GM19438 (cell line): ENCODE measurements at regions not wholly inside any gene's neighbourhood (a gene's known extent, or its start where the extent isn't known, plus 50 kb on each side); places are given as distances from the start of the nearest gene placed in this dataset.
"Not testable (repeated sequence)": the region's sequence is repeated elsewhere in the genome, so short reads cannot be mapped to it uniquely, and the experiment has no call there.

Source experiments
- ATAC-seq: cut with Tn5 transposase; IDR thresholded peaks from one replicate; pipeline ENCODE4 v1.9.1; 2021; ENCODE audit warnings: low read depth; ENCODE audit not compliant: unreplicated experiment

- not testable (repeated sequence) for ATAC-seq
Measured at GRCh38 chr15:22358932-22359331, 99.8 kb upstream of the GOLGA6L22 start.

- ATAC-seq, result peak; percentile 82
Measured at GRCh38 chr15:22359587-22359986, 99.1 kb upstream of the GOLGA6L22 start.

- not testable (repeated sequence) for ATAC-seq
Measured at GRCh38 chr15:22360696-22361095, 98.0 kb upstream of the GOLGA6L22 start.

GRCh38 chr15:22362502-22362901 is 96.2 kb upstream of the GOLGA6L22 start:
- not testable (repeated sequence) for ATAC-seq

GRCh38 chr15:22371246-22371834 is 87.4 kb upstream of the GOLGA6L22 start:
- not testable (repeated sequence) for ATAC-seq

- ATAC-seq, result not testable (repeated sequence)
Measured at GRCh38 chr15:22374531-22374930, 84.2 kb upstream of the GOLGA6L22 start.

GRCh38 chr15:22375829-22376228 is 82.9 kb upstream of the GOLGA6L22 start:
- not testable (repeated sequence) for ATAC-seq

GRCh38 chr15:22377859-22378258 is 80.8 kb upstream of the GOLGA6L22 start:
- ATAC-seq, result peak; percentile 55

GRCh38 chr15:22387691-22388090 is 71.0 kb upstream of the GOLGA6L22 start:
- ATAC-seq, result not testable (repeated sequence)

- ATAC-seq, result not testable (repeated sequence)
Measured at GRCh38 chr15:22388365-22388764, 70.3 kb upstream of the GOLGA6L22 start.

- not testable (repeated sequence) for ATAC-seq
Measured at GRCh38 chr15:22401207-22401606, 57.5 kb upstream of the GOLGA6L22 start.

GRCh38 chr15:22401703-22402102 is 57.0 kb upstream of the GOLGA6L22 start:
- ATAC-seq, result not testable (repeated sequence)

- ATAC-seq, result not testable (repeated sequence)
Measured at GRCh38 chr15:22405765-22406164, 52.9 kb upstream of the GOLGA6L22 start.
